GM19025 (cell line): ENCODE measurements at regions not wholly inside any gene's neighbourhood (a gene's known extent, or its start where the extent isn't known, plus 50 kb on each side); places are given as distances from the start of the nearest gene placed in this dataset.
"Not testable (repeated sequence)": the region's sequence is repeated elsewhere in the genome, so short reads cannot be mapped to it uniquely, and the experiment has no call there.

Experiments
- ATAC-seq: cut with Tn5 transposase; IDR thresholded peaks from one replicate; pipeline ENCODE4 v1.9.1; 2021; ENCODE audit warnings: mild to moderate bottlenecking, low read depth, moderate library complexity; ENCODE audit not compliant: unreplicated experiment

GRCh38 chr6:18586133-18586532 lies 199.0 kb downstream of the RNF144B start:
- no peak for ATAC-seq

- ATAC-seq, result peak; percentile 64
Measured at GRCh38 chr6:18595774-18596530, 208.8 kb downstream of the RNF144B start.

GRCh38 chr6:18596531-18596835 lies 209.3 kb downstream of the RNF144B start:
- ATAC-seq, result peak; percentile 10

DNA sequence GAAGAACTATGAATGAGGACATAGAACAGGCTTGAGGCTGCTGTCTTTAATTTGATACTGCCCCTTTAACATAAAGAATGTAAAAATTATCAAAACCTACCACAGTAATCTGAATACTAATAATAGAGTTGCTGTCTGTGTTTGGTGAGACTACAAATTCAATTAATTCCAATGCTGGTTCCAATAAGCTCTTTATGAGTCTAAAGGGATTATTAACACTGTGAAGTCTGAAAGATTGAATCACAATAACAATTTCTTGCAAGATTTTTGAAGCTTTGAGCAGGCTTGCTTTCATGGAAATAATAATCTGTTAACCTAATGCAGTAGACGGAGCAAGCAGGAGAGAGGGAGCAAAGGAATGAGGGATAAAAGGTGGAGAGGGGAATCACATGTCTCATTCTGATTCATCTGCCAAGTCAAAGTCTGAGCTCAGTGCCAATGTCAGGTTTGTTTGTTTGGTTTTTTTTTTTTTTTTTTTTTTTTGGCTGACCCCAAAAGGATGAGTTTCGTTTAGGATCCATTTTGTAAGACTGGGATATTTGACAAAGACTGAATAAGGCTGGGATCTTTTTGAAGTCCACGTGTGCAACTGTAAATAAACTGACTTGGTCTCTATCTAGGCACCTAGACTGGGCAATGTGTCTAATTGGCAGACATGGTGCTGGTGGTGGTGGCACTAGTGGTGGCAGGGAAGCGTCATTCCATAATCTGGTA lies 211.6 kb downstream of the RNF144B start:
- ATAC-seq, result no peak

GRCh38 chr6:18600255-18600654 lies 213.1 kb downstream of the RNF144B start:
- no peak for ATAC-seq

DNA sequence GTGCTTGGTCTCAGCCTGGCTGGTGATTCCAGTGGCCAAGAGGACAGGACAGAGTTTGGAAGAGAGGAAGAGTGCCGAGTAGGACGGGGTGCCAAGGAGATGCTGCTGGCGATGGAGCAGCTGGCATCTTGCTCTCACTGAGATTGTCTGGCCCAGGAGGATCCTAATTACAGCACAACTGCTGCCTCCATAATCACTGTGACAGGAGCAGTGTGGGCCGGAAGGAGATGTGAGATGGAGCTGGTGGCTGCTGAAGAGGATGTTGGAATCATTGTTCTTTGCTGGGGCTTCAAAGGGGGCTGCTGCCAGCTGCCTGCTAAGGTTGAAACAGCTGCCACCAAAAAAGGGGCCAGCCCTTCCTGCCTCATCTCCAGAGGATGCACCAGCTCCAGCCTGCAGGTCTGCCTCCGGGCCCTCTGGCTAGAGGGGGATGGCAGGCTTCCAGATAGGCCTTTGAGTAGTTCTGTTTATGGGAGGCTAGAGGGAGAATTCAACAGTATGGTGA lies 214.4 kb downstream of the RNF144B start:
- no peak for ATAC-seq

GRCh38 chr6:18602931-18603330 lies 215.8 kb downstream of the RNF144B start:
- no peak for ATAC-seq

- ATAC-seq, result no peak
Measured at GRCh38 chr6:18603361-18603760, 216.2 kb downstream of the RNF144B start.

GRCh38 chr6:18605841-18606240 lies 218.7 kb downstream of the RNF144B start:
- no peak for ATAC-seq

- no peak for ATAC-seq
Measured at GRCh38 chr6:18609715-18610114, 222.6 kb downstream of the RNF144B start.

DNA sequence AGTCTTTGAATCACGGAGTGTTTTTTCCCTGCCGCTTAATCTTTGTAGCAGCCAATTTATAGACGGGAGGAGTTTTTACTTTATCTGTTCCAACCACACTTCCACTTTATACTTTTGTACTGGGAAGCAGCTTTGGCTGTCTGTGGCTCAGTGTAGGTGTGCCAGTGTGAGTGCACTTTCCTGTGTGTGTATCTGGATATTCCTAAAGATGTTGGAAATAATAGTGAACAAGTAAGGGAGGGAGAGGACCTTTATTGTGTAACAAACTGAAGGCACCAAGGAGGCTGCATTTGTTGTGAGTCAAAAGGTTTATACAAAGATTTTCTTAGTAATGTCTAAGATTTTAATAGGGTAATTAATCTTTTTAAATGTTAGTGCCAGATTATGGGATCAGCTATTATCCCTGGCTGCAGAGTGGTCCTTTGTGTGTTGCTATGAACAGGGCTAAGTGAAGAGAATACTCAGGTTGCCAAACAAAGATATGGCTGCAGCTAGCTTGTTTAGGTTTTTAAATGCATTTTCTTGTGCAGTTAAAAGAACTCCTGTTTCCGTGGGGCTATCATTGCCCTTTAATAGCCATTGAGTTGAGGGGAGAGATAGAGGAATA lies 226.3 kb downstream of the RNF144B start:
- ATAC-seq, result no peak

- no peak for ATAC-seq
Measured at GRCh38 chr6:18629571-18629970, 242.4 kb downstream of the RNF144B start.

DNA sequence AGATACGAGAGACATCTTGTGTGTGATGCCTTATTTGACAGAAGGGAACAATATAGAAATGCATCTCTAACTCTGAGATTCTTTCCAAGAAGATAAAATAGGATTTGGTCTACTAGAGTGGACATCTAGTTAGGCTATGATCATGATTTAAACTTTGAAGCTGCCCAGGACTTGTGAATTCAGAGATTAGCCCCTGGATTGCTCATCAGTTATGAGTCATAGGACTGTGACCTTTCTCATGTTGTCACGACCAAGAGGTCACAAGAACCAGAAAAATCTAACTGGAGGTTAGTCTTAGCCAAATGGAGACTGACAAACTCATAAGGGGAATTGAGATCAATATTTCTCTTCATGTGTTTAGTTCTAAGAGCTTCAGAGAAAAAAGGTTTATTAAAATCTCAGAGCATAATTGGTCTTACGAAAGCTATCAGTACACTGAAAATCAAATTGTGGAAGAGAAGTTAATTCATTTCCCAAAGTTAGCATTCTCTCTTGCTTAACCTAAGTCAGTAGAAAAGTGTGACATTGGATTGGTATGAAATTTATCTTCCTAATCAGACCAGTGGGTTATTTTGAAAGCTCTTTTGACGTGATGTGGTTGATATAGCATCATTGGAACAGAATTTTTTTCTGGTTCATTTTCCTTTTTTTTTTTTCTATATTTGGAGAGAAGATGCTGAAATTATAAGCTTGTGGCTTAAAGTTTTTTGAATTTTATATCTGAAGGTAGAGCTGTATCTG lies 245.7 kb downstream of the RNF144B start:
- no peak for ATAC-seq

GRCh38 chr6:18634912-18635311 lies 247.8 kb downstream of the RNF144B start:
- ATAC-seq, result no peak

DNA sequence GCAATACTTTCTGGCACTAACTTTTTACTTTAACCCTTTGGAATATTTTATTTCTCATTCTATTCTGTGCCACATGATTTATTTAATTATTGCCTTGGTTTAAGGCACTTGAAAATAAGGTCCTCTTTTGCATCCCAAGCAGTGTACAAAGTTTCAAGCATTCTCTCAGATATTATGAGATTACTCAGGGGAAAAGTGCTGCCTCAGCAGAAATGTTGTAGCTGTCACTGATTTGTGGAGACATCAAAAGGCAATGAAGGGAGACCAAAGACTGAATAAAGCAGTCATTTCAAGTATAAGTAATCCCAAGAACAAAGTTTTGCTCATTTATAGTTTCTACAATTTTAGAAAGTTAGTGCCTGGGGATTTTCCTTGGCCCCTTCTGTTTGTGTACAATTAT lies 253.0 kb downstream of the RNF144B start:
- ATAC-seq, result no peak

DNA sequence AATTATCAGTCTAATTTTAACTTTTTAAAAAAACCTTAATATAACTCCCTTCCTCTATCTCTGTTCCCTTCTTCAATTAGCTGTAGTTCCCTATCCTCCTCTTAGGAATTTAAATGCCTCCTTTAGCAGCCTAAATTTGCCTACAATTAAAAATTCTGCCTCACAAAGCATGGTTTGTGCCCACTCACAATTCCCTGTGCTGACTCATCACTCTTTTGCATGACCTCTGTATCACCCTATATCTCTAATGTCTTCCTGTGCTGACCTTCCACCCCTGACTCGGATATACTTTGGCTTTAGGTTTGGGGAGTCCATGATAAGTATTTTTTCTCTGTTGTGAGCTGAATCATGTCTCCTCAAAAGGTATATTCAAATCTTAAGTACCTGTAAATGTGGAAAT lies 253.6 kb downstream of the RNF144B start:
- ATAC-seq, result no peak

DNA sequence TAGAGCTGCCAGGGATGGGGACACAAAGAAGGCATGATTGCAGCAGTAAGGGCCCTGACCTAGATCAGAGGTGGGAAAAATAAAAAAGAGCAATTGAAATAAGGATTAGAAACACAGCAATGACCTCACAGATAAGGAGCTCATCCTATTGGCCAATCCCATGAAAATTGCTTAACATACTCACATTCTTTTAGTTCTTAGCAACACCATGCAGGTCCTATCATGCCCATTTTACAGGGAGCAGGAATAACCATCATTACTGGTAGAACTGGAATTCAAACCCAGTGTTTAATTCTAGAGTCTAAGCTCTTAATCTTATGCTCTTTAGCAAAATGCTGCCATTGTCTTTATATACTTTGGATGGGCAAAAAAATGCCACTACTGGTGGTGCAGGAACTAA lies 267.7 kb downstream of the RNF144B start:
- no peak for ATAC-seq

- no peak for ATAC-seq
Measured at GRCh38 chr6:18656506-18656905, 269.4 kb downstream of the RNF144B start.

- ATAC-seq, result not testable (repeated sequence)
Measured at GRCh38 chr6:18659994-18660393, 272.8 kb downstream of the RNF144B start.

GRCh38 chr6:18663011-18663410 lies 275.9 kb downstream of the RNF144B start:
- no peak for ATAC-seq

- no peak for ATAC-seq
Measured at GRCh38 chr6:18664401-18664800, 277.3 kb downstream of the RNF144B start.
